ENCODE measurements at regions not wholly inside any gene's neighbourhood (a gene's known extent, or its start where the extent isn't known, plus 50 kb on each side); places are given as distances from the start of the nearest gene placed in this dataset.

DNA sequence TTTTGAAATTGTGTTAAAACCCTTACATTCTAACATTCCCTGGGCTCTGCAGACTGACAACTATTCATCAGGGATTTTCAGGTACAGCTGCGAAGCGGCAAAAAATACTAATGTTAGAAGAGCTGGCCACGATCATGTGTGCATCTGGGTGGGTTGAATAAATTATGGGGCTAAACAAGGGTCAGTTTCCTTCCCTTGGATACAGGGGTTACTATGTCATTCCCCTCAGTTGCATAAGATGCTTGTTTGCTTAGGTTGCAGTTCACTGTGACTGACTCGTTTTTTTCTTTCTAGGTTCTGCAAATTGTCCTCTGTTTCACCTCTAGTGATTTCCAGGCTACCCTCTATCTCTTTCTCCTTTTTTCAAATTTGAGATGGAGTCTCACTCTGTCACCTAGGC lies 58.1 kb upstream of the GRIP1 start:
- in situ Hi-C loops (cut with HindIII; ENCODE audit: extremely low pct_ligation_motif_present, low pct_unique_long_range_greater_than_20kb) (no loop called here), intact Hi-C loops (cut with micrococcal nuclease; ENCODE audit: unreplicated experiment) (no loop called here)
- no peak overlapping the region for H3K4me3 ChIP-seq (replicated peaks in 1 of 3; ENCODE audit: insufficient read depth in 1 of 3, low read depth in 2 of 3, low read length in 3 of 3)
- H3K36me3 ChIP-seq (replicated peaks in 1 of 2; ENCODE audit: control insufficient read depth in 1 of 2, insufficient read depth in 2 of 2, low read length in 2 of 2), result no peaks in the 10 kb centered on the region
- WGBS (ENCODE audit: low lambda C conversion rate), result 16% methylated on average over 4 of the region's 4 CpGs
- FAIRE-seq (no peak), ATAC-seq (no peak), DNase-seq (ENCODE audit: low spot score) (no peak)
- no peaks in the 10 kb centered on the region for H4K20me1 ChIP-seq (ENCODE audit: insufficient read depth, low read length)
- BruUV-seq (replicated peaks), result no TSS peak
- TF ChIP-seq REXO4 (CRISPR knock-in tag; IDR thresholded peaks at IDR 0.05; ENCODE audit: borderline replicate concordance), result no peak
- 0 out of 2 replicates have a peak, but pooled peaks have one; percentile 14 for TF ChIP-seq RARA (CRISPR knock-in tag; IDR thresholded peaks at IDR 0.05)
- no peaks in the 10 kb centered on the region for H3K79me2 ChIP-seq (ENCODE audit: insufficient read depth, low read length)
- H3K4me1 ChIP-seq (ENCODE audit: insufficient read depth, low read length), result no peaks in the 10 kb centered on the region
- H3K27ac ChIP-seq (ENCODE audit: extremely low read length, insufficient read depth, low read length), result no peak overlapping the region
- CTCF ChIA-PET (ENCODE audit: low intra/inter-chr PET ratio, low total read pairs), result no interaction called here
- no peaks in the 10 kb centered on the region for H3K9me3 ChIP-seq (ENCODE audit: low read length)
- no peak overlapping the region for H3K9ac ChIP-seq (ENCODE audit: insufficient read depth, low read depth, low read length)
- no peak overlapping the region for H3K4me2 ChIP-seq (ENCODE audit: low read depth, low read length)
- POLR2A ChIA-PET, result no interaction called here
- no peaks in the 10 kb centered on the region for H3K27me3 ChIP-seq (ENCODE audit: control insufficient read depth in 1 of 2, insufficient read depth in 2 of 2, low read length in 2 of 2)
- H2AFZ ChIP-seq (ENCODE audit: low read length), result no peak overlapping the region

- no peaks in the 10 kb centered on the region for H3K9me3 ChIP-seq (ENCODE audit: low read length)
- no peak overlapping the region for H3K9ac ChIP-seq (ENCODE audit: insufficient read depth, low read depth, low read length)
- no TSS peak for BruUV-seq (replicated peaks)
- ChIA-PET POLR2A (no interaction called here), CTCF (ENCODE audit: low intra/inter-chr PET ratio, low total read pairs) (no interaction called here)
- no peak for ATAC-seq
- no peak overlapping the region for H3K27ac ChIP-seq (ENCODE audit: extremely low read length, insufficient read depth, low read length)
- intact Hi-C loops (cut with micrococcal nuclease; ENCODE audit: unreplicated experiment) (no loop called here), in situ Hi-C loops (cut with HindIII; ENCODE audit: extremely low pct_ligation_motif_present, low pct_unique_long_range_greater_than_20kb) (no loop called here)
- H3K4me3 ChIP-seq (replicated peaks in 1 of 3; ENCODE audit: insufficient read depth in 1 of 3, low read depth in 2 of 3, low read length in 3 of 3), result no peak overlapping the region
- DNase-seq (ENCODE audit: low spot score), result no peak
- no peak for FAIRE-seq
- H3K27me3 ChIP-seq (ENCODE audit: control insufficient read depth in 1 of 2, insufficient read depth in 2 of 2, low read length in 2 of 2), result no peaks in the 10 kb centered on the region; a peak in 1 of 5 replicates
- 0% methylated on average over 1 of the region's 1 CpG for WGBS (ENCODE audit: low lambda C conversion rate)
- TF ChIP-seq DRAP1 (CRISPR knock-in tag; IDR thresholded peaks at IDR 0.05), result no peak
- no peak for TF ChIP-seq SIN3A (IDR thresholded peaks at IDR 0.05; ENCODE audit: borderline replicate concordance, low read depth, low read length)
- H3K4me1 ChIP-seq (ENCODE audit: insufficient read depth, low read length), result no peaks in the 10 kb centered on the region
- no peaks in the 10 kb centered on the region for H3K36me3 ChIP-seq (replicated peaks in 1 of 2; ENCODE audit: control insufficient read depth in 1 of 2, insufficient read depth in 2 of 2, low read length in 2 of 2)
- H2AFZ ChIP-seq (ENCODE audit: low read length), result no peak overlapping the region
- H4K20me1 ChIP-seq (ENCODE audit: insufficient read depth, low read length), result no peaks in the 10 kb centered on the region
- no peaks in the 10 kb centered on the region for H3K79me2 ChIP-seq (ENCODE audit: insufficient read depth, low read length)
- H3K4me2 ChIP-seq (ENCODE audit: low read depth, low read length), result no peak overlapping the region
These were observed 60.4 kb upstream of the GRIP1 start for GRCh38 chr12:66739266-66739665.

Measured in HepG2 (cell line).